Stimulated activated CD4-positive, alpha-beta T cell treated with anti-CD3 and anti-CD28 coated beads, Interleukin-1b, Interleukin-23, amount 100 ng/mL, for 4 hours (primary cell): ENCODE measurements at regions not wholly inside any gene's neighbourhood (a gene's known extent, or its start where the extent isn't known, plus 50 kb on each side); places are given as distances from the start of the nearest gene placed in this dataset.

Source experiments
- DNase-seq, 2 donors: peaks; one replicate each; pipeline ENCODE4 v3.0.0-alpha.2; 2020; ENCODE audit warnings: low read depth in 2 of 2

DNA sequence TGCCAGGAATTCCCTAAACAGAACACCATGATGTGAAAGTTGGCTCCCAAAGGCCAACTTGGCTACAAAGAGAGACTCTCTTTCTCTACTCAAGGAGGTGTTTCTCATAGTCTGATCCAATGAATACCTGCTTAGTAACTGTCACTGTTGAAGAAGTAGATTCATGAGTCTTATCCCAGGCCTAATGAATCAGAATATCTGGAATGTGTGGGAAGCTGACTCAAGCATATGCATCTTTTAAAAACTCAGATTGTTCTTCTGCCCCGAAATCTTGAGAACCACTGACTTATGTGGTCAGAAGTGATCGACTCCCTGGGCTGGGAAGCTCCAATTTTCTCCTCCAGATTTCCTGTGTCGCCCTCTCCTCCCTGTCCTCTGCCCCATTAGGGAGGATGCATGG is 345.6 kb downstream of the PLK2 start:
- DNase-seq = no peak

DNA sequence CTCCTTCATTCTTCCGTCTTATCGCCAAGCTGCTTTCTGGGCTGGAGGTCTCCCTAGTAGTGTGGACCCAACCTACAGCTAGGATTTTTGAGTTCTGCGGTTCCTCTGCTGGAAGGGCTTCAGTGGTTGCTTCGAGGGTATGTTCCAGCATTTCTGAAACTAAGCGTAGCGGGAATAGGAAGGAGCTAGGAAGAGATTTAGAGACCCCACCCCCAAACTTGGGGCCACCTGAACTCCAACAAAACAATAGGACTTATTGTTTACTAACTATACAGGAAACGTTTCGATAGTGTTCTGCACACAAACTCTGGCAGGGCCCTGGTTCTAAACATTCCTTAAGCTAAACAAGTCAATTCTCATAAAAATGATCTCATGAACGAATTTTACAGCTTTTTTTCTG is 346.7 kb downstream of the PLK2 start:
- DNase-seq = no peak

DNA sequence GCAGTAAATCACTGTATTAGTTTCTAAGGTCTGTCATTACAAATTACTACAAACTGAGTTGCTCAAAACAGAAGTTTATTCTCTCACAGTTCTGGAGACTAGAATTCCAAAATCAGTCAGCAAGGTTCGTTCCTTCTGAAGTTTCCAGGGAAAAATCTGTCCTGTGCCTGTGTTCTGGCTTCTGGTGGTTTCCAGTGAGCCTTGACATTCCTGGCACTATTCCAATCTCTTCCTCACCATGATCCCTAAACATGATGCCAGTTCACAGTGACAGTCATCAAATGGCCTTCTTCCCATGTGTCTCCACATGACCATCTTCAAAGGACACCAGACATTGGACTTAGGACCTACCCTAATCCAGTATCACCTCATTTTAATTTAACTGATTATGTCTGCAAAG is 351.4 kb downstream of the PLK2 start:
- DNase-seq = no peak

- DNase-seq = no peak
These were observed 352.2 kb downstream of the PLK2 start for GRCh38 chr5:58107704-58108103.

DNA sequence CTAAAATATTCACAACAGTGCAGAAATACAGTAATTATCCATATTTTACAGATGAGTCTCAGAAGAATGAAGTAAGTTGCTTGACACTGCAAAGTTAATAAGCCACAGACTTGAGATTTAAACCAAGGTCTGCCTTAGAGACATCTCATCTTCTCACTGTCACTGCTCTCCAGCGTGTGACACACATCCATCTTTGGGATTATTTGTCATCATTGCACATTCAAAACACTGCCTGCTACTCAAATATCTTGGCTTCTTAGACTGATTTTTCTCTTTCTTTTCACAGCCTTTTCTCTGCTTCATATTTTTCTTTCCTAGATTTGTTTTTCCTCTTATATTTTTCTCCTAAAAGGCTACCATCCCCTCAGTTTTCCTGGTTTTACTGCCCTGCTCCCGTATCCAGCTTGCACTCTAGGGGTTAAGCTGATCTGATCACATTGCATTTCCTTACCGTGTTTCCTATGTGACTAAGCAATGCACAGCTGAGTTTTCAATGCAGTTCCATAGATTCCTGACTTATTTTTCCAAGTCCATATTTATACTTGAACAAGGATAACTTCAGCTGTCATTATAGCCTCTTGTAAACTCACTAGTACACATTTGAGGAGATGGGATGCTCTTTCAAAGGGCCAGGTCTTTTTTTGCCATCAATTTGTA is 353.0 kb downstream of the PLK2 start:
- no peak for DNase-seq

GRCh38 chr5:58105836-58106235 is 354.1 kb downstream of the PLK2 start:
- no peak for DNase-seq

GRCh38 chr5:58099257-58099656 is 360.6 kb downstream of the PLK2 start:
- DNase-seq = no peak

- no peak for DNase-seq
These were observed 365.9 kb downstream of the PLK2 start for GRCh38 chr5:58094031-58094430.

DNA sequence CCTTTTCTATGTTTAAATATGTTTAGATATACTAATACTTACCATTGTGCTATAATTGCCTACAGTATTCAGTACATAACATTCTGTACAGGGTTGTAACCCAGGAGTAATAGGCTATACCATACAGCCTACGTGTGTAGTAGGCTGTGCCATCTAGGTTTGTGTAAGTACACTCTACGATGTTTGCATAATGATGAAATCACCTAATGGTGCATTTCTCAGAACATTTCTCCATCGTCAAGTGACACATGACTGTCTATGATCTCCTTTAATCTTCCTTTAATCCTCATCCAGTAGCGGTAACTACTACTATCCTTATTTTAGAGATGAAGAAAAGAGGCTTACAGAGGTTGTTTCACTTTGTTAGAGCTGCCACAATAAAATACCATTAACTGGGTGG is 369.2 kb downstream of the PLK2 start:
- no peak for DNase-seq

DNA sequence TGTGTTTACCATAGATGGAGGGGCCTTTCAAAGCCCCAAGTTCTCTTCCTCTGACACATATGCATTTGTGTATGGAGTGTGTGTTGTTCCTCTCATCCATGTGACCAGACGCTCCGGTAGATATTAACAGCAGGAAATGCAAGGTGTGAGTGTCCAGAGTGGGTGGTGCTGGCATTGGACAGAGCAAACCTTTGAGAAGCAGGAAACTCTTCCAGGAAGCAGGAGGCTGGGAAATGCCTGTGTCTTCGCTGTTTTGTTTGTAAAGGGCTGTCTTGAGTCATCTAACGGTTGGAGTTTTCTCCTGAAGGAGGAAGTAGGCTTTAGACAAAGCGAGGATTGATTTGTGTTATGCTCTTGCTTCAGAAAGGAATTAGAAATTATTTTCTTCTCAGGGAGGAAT is 370.9 kb downstream of the PLK2 start:
- DNase-seq = no peak

GRCh38 chr5:58087905-58088304 is 372.0 kb downstream of the PLK2 start:
- DNase-seq = no peak

DNA sequence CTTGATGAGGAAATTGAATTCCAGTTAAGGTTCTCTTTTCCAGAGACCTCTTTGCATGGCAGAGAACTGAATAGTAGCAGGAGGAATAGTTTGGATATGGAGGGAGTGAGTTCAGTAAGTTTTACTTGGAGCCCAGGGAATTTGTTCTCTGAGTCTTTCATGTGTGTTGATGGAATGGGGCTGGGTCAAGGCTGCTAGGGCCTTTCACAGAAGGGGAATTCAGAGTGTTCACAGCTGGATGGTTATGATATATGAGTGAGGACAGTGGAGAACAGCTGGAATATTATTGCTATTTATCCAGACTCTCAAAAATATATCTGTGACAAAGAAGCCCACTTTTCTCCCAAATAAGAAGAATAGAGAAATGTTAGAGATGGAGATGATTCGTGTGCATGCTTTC is 372.8 kb downstream of the PLK2 start:
- no peak for DNase-seq

GRCh38 chr5:58085800-58086199 is 374.1 kb downstream of the PLK2 start:
- DNase-seq = no peak

DNA sequence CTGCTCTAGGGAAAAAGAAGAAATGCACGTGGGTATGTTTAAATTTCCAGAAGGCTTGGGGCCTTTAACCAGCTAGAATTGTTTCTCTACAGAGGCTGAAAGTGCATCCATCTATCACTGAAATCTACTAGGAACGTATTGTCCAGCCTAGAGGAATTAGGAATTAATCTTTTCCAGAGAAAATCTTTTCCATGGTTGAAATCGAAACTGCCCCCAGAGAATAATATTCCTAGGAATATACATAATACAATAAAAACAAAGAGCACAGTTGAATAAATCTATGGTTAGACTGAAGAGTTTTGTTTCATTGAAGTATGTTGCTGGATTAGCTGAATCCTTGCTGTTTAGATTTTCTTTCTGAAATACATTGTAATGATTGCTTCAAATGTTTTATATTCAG is 378.5 kb downstream of the PLK2 start:
- DNase-seq = no peak

DNA sequence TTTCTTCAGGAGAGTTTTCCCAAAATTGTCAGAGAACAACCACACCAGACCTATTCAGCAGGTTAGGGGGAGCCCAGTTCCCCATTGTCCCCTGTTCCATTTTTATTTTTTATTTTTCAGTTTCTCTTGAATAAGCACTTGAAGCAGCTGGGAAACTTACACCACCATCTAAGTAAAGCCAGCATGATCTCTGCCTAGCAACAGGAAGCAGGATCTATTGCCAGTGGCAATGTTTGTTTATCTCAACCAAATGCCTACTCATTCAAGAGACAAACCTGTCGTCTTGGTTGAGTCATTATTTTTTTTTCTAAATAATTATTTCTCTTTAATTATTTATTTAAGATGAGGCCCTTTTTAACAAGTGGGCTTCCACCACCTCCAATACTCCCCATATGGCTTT is 379.3 kb downstream of the PLK2 start:
- no peak for DNase-seq

- DNase-seq = no peak
These were observed 381.9 kb downstream of the PLK2 start for GRCh38 chr5:58077966-58078365.

DNA sequence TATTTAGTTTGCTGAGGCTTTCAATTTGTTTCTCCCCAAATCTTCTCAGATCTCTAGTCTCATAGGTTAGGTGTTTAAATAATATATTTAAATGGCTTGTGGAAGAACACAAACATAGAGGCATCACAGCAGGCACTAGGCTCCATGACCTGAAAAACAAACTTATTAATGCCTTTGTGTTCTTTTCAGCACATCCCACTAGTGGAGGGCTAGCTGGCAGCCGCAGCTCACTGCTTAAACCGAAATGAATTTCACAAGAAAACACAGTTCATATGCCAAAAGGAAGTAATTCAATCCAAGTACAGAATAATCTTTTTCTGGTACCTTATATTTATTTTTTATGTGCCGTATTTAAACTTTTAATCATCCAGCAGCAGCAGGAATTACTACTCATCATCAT is 382.5 kb downstream of the PLK2 start:
- no peak for DNase-seq

DNA sequence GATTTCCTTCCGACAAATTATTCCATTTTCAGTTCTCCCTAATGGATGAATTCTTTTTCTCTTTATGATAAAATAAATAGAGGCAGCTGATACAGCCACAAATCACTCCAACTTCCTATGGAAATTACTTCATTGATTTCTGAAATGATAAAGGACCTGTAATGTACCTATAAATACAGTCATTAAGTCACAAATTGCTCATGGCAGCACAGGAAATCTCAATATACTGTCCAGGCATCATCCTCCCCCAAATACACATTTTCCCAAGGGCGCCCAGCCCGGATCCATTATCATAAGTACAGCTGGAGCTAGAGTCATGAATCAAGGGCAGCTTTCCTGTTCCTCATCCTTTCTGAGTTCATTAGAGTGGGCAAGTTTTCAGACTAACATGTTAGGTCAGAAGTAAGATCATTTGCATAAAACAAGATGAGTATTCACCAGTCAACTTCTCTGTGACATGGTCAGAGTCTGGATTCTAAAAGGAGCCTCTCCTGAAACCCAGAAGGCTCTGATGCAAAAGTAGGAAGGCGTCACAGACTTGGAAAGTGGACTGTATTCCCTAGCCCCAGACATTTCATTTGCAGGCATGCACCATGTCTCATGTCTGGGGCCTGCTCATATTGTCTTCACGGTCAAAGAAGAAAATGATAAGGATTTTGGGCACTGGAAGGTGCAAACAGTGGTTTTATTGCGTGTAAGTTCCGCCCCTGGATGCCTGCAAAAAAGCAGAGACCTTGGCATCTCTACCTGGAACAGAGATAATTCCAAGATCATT is 383.2 kb downstream of the PLK2 start:
- no peak for DNase-seq

DNA sequence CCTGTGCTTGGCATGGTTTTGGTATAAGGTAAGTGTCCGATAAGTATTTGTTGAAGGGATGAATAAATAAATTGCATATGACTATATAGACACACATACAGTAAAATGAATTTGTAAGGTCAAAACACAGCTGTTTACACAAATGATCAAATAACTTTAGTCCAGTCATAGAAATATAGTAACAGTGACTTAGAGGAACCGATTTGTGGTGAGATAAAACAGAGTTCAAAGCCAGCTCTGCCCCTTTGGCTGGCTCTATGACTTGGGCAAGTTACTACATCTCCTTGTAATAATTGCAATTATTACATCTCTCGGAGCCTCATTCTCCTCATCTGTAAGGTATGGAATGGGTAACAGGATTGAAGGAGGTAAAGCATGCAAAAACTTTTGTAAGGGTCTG is 384.0 kb downstream of the PLK2 start:
- DNase-seq = no peak

DNA sequence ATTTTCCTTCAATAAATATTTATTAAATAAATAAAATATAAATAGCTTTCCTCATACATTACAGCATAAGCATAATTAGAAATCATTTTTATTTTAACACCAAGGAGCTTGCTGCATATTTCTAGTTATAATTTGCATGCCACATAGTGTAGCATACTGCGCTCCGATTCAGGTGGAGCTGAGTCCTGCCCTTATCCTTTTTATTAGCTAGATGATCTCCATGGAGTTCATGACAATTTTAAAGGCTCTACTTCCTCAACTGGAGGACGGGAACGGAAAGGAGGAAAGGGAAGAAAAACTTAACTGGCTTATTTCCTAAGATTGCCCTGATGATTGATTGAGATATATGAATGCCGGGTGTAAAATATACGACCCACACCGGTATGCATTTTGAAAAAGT is 385.2 kb downstream of the PLK2 start:
- no peak for DNase-seq

DNA sequence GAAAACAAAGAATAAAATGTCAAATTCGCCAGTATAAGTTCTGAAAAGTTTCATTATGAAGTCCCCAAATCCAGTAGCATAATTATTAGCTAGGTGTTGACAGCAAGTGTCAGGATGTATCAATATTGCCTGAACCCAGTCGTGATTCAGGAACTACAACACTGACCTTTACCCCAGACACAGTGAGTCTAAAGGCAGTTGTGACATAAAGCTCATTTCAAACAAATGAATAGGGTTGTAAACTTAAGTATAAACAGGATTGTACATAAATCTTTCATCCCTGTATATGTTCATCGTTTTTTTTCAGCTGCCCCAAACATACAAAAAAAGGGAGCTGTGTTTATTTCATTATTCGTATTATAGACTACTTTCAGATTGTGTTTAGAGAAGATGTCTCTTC is 385.7 kb downstream of the PLK2 start:
- no peak for DNase-seq

DNA sequence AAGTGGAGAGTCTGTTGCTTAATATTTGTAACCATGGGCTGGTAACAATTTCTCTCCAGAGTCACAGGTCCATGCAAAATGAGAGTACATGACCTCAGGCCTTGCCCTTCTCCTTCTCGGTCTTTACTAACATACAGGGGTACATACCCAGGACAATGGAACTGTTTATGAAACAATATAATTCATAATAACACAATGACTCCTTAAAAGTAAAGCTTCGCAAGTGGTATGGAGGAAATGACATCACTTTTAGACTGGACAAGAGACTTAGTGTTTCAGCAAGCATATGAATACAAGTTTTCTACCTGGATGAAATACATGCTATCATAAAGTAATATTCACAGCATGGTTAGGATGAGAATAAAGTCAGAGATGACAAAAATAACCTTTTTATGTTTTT is 386.6 kb downstream of the PLK2 start:
- no peak for DNase-seq

DNA sequence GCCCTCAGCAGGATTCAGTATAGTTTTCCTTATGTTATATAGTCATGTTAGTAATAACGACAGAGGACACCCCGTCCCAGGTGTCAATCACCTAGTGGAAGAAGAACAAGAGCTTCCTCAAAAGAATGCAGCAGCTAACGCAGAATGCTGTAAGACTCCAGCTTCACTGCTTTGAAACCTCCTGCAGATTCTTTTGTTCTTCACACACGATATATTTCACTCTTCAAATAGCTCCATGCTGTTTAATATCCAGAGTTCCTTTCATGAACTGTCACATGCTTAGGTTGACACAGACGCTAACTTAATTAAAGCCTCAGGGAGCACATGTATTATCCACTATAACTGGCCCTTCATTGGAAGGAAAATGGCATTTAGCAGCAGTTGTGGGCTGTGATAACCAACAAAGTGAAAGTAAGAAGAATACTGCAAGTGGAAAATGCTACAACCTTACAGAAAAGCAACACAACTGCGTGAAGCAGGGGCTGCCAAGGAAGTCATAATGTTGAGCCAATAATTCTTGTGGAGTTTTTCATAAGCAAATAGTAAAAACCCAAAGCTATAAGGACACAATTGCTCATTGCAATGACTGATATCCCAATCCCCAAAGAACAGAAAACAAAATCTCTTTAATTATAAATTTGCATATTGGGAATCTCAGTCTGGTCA is 387.5 kb downstream of the PLK2 start:
- DNase-seq = no peak
